Heart right ventricle (tissue), 16 donors: ENCODE measurements at regions not wholly inside any gene's neighbourhood (a gene's known extent, or its start where the extent isn't known, plus 50 kb on each side); places are given as distances from the start of the nearest gene placed in this dataset.

Experiments used
- ATAC-seq, 8 donors: fragments of 200-7000 bp; cut with Tn5 transposase; one replicate each; pipeline ENCODE4 v1.9.1; 2020; ENCODE audit warnings: mild to moderate bottlenecking in 8 of 8, moderate library complexity in 8 of 8, moderate number of reproducible peaks in 1 of 8
- DNase-seq, 2 donors: peaks; one replicate each; pipeline ENCODE4 v3.0.0-alpha.2; 2020
- H3K27ac ChIP-seq, 10 donors: fragments of 200-600 bp; sonication (generic) in 2 of 10; one replicate each; pipeline versions ENCODE4 v1.5.0 to v1.8.0; 2020 to 2022; ENCODE audit warnings: mild to moderate bottlenecking in 3 of 10
- H3K27me3 ChIP-seq, 7 donors: fragments of 200-600 bp; one replicate each; pipeline ENCODE4 v1.8.0; 2021 to 2022; ENCODE audit warnings: mild to moderate bottlenecking in 2 of 7
- H3K36me3 ChIP-seq, 9 donors: fragments of 200-600 bp; sonication (generic) in 1 of 9; one replicate each; pipeline versions ENCODE4 v1.5.0 to v1.8.0; 2020 to 2022; ENCODE audit warnings: mild to moderate bottlenecking in 2 of 9
- H3K4me1 ChIP-seq, 9 donors: fragments of 200-600 bp; sonication (generic) in 1 of 9; one replicate each; pipeline versions ENCODE4 v1.5.0 to v1.8.0; 2020 to 2022; ENCODE audit warnings: mild to moderate bottlenecking in 4 of 9
- H3K4me3 ChIP-seq, 10 donors: fragments of 200-600 bp; sonication (generic) in 2 of 10; one replicate each; pipeline versions ENCODE4 v1.5.0 to v1.8.0; 2020 to 2022; ENCODE audit warnings: mild to moderate bottlenecking in 7 of 10, moderate library complexity in 2 of 10
- H3K9me3 ChIP-seq, 11 donors: fragments of 200-600 bp in 10 of 11; sonication (generic) in 2 of 11; one replicate each; pipeline versions ENCODE4 v1.5.0 to v1.8.0; 2013 to 2022; ENCODE audit warnings: mild to moderate bottlenecking in 2 of 11, control low read depth in 1 of 11, moderate library complexity in 1 of 11
- CTCF ChIP-seq, 9 donors: fragments of 200-600 bp; sonication (generic) in 2 of 9; IDR thresholded peaks; one replicate each; pipeline versions ENCODE4 v1.5.0 to v1.8.0; 2021 to 2022; ENCODE audit warnings: antibody characterized with exemption in 9 of 9, mild to moderate bottlenecking in 5 of 9, moderate library complexity in 1 of 9
- WGBS, 2 donors: extraction: QIAGEN DNeasy Blood & Tissue Kit; methylation state at CpG; one replicate each; pipeline ENCODE4 v1.1.7; 2013; ENCODE audit warnings: inconsistent platforms in 1 of 2; 5-methylcytosine and 5-hydroxymethylcytosine counted together
- intact Hi-C, 10 donors: fragments of 100-400 bp; cut with DNase I; formaldehyde crosslinking; loops; one replicate each; pipeline versions ENCODE4 v1.11.1 to v1.14.2; 2022
- donor health status: Arrhythmogenic right ventricular cardiomyopathy.
- donor health status: ischemic (EF 13 %, LVEDD 7.1; RV severe dilation, severe dysfunction).
- donor health status: healthy with polysubstance abuse.
- donor health status: DM: no; HTN: yes; CAD: no.
- donor health status: DM: no; HTN: no; CAD: no.
- donor health status: ischemic (EF 25% LVEDD 6.9; RV normal size, moderate dysfunction).
- donor health status: ischemic (EF 25% LVEDD 5.7; RV mildly dilated, moderate dysfunction).
- donor health status: healthy.
- donor health status: DM: yes; HTN: yes; CAD: no.
- donor health status: Ischemic cardiomyopathy.
- donor health status: ischemic (EF 35%, LVEDD 5.7; RV mildly dilated, moderate dysfunction).
- donor health status: nonischemic (EF 11% LVEDD 7.7; RV severe dilation, severe dysfunction).
- donor health status: DM: yes; HTN: yes; CAD: no.
- donor health status: PGD.
- donor health status: ischemic (EF 29% LVEDD 5.4; RV normal size, mild dysfunction).
- donor health status: nonischemic (EF 23%, LVEDD 6.1; RV moderate dilation, normal function).

- intact Hi-C loops, result loop anchor here in 7 of 10 donors (1.0 to 5.0 kb wide), 4 partner anchors 240 to 242 kb away; no protein-coding TSS in a partner anchor
- H3K27ac ChIP-seq, result no peak overlapping the region
These were observed 87.9 kb downstream of the NUDT12 start for GRCh38 chr5:103474677-103475076.

DNA sequence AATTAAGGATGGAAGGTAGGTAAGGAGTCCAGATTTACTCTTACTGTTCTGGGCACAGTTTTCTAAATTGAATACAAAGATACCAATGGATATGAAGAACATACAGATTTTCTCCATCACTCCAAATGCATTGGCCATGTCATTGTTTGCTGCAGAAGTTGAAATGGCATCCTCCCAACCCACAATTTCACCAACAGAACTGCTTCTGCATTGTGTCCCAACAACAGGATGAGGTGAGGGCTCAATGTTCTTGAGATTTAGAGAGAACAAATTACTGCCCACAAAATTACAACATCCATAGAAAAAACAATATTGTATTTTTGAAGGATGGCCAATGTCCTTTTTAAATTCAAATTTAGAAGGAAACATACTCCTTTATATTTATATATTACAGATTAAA, 88.9 kb downstream of the NUDT12 start:
- TF ChIP-seq CTCF (IDR thresholded peaks at IDR 0.05), result no peak
- intact Hi-C loops, result loop anchor here in 4 of 10 donors (2.0 to 5.0 kb wide), 4 partner anchors 239 to 243 kb away; no protein-coding TSS in a partner anchor
- no peaks in the 10 kb centered on the region for H3K36me3 ChIP-seq
- ATAC-seq, result no peak
- H3K4me3 ChIP-seq, result no peak overlapping the region
- no peak for DNase-seq
- H3K4me1 ChIP-seq, result no peaks in the 10 kb centered on the region
- H3K27ac ChIP-seq, result no peak overlapping the region
- no peaks in the 10 kb centered on the region for H3K9me3 ChIP-seq
- H3K27me3 ChIP-seq, result no peaks in the 10 kb centered on the region

More at GRCh38 chr5:103474677-103475076, 87.9 kb downstream of the NUDT12 start:
- TF ChIP-seq CTCF (IDR thresholded peaks at IDR 0.05), result no peak
- WGBS, 2 donors, result 94 to 96% methylated on average over 1 of the region's 1 CpG
- Histone ChIP-seq H3K27me3 (no peaks in the 10 kb centered on the region), H3K4me3 (no peak overlapping the region), H3K4me1 (no peaks in the 10 kb centered on the region), H3K36me3 (no peaks in the 10 kb centered on the region), H3K9me3 (no peaks in the 10 kb centered on the region)
- no peak for ATAC-seq
- no peak for DNase-seq

- Histone ChIP-seq H3K4me1 (no peaks in the 10 kb centered on the region), H3K36me3 (no peaks in the 10 kb centered on the region), H3K27ac (no peak overlapping the region), H3K9me3 (no peaks in the 10 kb centered on the region), H3K4me3 (no peak overlapping the region), H3K27me3 (no peaks in the 10 kb centered on the region)
- intact Hi-C loops, result loop anchor here in 2 of 10 donors (2.0 to 5.0 kb wide), 2 partner anchors 241 to 242 kb away; no protein-coding TSS in a partner anchor
- WGBS, 2 donors, result 77 to 78% methylated on average over 1 of the region's 1 CpG
- no peak for DNase-seq
- TF ChIP-seq CTCF (IDR thresholded peaks at IDR 0.05), result no peak
- ATAC-seq, result no peak
These were observed 89.8 kb downstream of the NUDT12 start for GRCh38 chr5:103472830-103473229.

DNA sequence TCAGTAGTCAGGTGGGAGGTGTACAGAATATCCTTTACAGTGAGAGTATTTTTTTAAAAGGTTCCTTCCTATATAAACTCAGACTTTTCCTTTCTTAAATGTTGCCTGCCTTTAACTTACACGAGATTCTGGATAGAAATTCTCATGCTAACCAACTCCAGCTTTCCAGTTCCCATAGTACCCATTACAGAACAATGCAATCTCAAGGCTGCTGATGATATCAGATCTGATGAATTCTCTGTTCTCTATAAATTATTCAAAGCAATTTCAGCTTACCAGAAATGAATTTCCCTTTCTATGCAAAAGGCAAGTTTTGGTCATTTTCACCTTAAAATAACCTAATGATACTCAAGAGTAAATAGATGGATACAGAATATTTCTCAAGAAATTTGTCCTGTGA, 90.3 kb downstream of the NUDT12 start:
- DNase-seq (no peak), ATAC-seq (no peak)
- Histone ChIP-seq H3K4me1 (no peaks in the 10 kb centered on the region), H3K27me3 (no peaks in the 10 kb centered on the region), H3K9me3 (no peaks in the 10 kb centered on the region), H3K27ac (no peak overlapping the region), H3K4me3 (no peak overlapping the region), H3K36me3 (no peaks in the 10 kb centered on the region)
- no peak for TF ChIP-seq CTCF (IDR thresholded peaks at IDR 0.05)
- WGBS, 2 donors, result 68 to 81% methylated on average over 1 of the region's 1 CpG
- intact Hi-C loops, result loop anchor here in 2 of 10 donors (2.0 to 5.0 kb wide), 2 partner anchors 240 to 241 kb away; no protein-coding TSS in a partner anchor
